ENCODE measurements at regions not wholly inside any gene's neighbourhood (a gene's known extent, or its start where the extent isn't known, plus 50 kb on each side); places are given as distances from the start of the nearest gene placed in this dataset.

DNA sequence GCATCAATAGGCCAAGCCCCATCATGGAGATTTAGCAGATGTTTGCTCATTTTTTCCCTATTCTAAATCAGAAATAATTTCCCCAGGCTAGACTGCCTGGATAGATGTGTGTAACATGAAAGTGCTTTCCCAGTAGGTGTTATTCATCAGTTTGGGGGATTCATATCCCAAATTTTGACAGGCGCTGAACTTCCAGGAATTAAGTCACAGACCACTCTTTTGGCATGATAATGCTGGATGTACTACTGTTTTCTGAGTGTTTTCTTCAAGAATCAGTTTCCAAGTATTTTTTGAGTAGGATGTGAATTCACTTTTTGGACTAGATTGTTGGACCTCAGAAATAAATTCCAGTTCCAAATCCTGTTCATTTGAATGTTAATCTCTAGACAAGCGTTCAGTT lies 637.4 kb downstream of the REEP3 start:
- Histone ChIP-seq H2AFZ (no peak overlapping the region), H3K9me2 (replicated peaks; ENCODE audit: insufficient read depth) (no peaks in the 10 kb centered on the region), H3K27me3 (no peaks in the 10 kb centered on the region), H3K9me3 (ENCODE audit: low read depth) (no peaks in the 10 kb centered on the region), H3K4me3 (no peak overlapping the region), H3K4me1 (ENCODE audit: insufficient read depth) (no peaks in the 10 kb centered on the region), H3K27ac (no peak overlapping the region), H3K79me2 (no peaks in the 10 kb centered on the region), H3K36me3 (replicated peaks; ENCODE audit: insufficient read depth, low read depth) (no peaks in the 10 kb centered on the region), H4K20me1 (ENCODE audit: insufficient read depth, poor library complexity, severe bottlenecking) (no peaks in the 10 kb centered on the region), H3K4me2 (no peak overlapping the region)
- DNase-seq (ENCODE audit: low spot score) = no peak
- TF ChIP-seq EZH2 (IDR thresholded peaks at IDR 0.05; ENCODE audit: borderline replicate concordance) (no peak), EZH2phosphoT487 (IDR thresholded peaks at IDR 0.05; ENCODE audit: low read depth, severe bottlenecking, unreplicated experiment) (no peak)
- TF ChIP-seq, protein P1, sequence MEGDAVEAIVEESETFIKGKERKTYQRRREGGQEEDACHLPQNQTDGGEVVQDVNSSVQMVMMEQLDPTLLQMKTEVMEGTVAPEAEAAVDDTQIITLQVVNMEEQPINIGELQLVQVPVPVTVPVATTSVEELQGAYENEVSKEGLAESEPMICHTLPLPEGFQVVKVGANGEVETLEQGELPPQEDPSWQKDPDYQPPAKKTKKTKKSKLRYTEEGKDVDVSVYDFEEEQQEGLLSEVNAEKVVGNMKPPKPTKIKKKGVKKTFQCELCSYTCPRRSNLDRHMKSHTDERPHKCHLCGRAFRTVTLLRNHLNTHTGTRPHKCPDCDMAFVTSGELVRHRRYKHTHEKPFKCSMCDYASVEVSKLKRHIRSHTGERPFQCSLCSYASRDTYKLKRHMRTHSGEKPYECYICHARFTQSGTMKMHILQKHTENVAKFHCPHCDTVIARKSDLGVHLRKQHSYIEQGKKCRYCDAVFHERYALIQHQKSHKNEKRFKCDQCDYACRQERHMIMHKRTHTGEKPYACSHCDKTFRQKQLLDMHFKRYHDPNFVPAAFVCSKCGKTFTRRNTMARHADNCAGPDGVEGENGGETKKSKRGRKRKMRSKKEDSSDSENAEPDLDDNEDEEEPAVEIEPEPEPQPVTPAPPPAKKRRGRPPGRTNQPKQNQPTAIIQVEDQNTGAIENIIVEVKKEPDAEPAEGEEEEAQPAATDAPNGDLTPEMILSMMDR (IDR thresholded peaks at IDR 0.05; ENCODE audit: poor library complexity) = no peak
- 92% methylated on average over 2 of the region's 2 CpGs for WGBS (ENCODE audit: low lambda C conversion rate, missing lambda C conversion rate)

DNA sequence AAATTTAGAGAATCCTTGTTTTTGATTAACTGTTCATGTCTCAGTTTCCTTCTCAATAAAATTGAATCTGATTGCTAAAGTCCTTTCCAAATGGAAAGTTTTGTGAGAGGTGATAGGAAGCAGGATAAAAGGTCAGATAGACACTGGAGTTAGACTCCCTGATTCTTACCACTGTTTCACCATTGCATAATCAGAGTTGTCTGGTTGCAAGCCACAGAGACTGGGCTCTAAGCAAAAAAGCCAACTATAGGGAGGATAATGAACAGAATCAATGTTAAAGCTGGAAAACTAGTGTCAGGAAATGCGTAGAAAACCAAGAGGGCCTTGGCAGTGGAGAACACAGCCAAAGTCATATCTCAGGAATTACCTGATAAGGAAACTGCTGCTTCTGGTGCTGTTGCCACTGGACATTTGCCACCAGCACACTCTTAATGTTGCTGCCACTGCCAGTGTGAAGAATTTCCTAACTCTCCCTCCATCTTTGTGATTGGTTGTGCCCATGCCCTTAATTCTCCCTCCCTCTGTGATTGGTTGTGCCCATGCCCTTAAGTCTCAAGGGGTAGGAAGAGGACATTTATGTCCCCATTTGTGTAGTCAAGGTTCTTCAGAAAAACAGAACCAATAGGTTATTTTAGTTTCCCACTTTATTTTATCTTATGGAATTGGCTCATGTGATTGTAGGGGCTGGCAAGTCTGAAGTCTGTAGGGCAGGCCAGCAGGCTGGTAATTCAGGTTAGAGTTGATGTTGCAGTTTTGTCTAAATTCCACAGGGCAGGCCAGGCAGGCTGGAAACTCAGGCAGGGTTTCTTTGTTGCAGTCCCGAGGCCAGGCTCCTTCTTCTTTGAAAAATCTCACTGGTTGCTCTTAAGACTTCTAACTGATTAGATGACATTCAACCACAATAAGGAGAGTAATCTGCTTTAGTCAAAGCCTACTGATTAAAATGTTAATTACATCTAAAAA lies 639.0 kb downstream of the REEP3 start:
- no peak overlapping the region for H3K4me3 ChIP-seq
- H3K4me1 ChIP-seq (ENCODE audit: insufficient read depth) = no peaks in the 10 kb centered on the region
- no peak overlapping the region for H3K4me2 ChIP-seq
- no peaks in the 10 kb centered on the region for H3K9me3 ChIP-seq (ENCODE audit: low read depth)
- H3K36me3 ChIP-seq (replicated peaks; ENCODE audit: insufficient read depth, low read depth) = no peaks in the 10 kb centered on the region
- TF ChIP-seq, protein P1 (IDR thresholded peaks at IDR 0.05; ENCODE audit: poor library complexity) = no peak
- no peak for TF ChIP-seq EZH2phosphoT487 (IDR thresholded peaks at IDR 0.05; ENCODE audit: low read depth, severe bottlenecking, unreplicated experiment)
- no peak for TF ChIP-seq EZH2 (IDR thresholded peaks at IDR 0.05; ENCODE audit: borderline replicate concordance)
- WGBS (ENCODE audit: low lambda C conversion rate, missing lambda C conversion rate) = 52% methylated on average over 2 of the region's 2 CpGs
- no peaks in the 10 kb centered on the region for H4K20me1 ChIP-seq (ENCODE audit: insufficient read depth, poor library complexity, severe bottlenecking)
- H3K27me3 ChIP-seq = no peaks in the 10 kb centered on the region
- H2AFZ ChIP-seq = no peak overlapping the region
- no peaks in the 10 kb centered on the region for H3K9me2 ChIP-seq (replicated peaks; ENCODE audit: insufficient read depth)
- no peak for DNase-seq (ENCODE audit: low spot score)
- H3K27ac ChIP-seq = no peak overlapping the region
- H3K79me2 ChIP-seq = no peaks in the 10 kb centered on the region

DNA sequence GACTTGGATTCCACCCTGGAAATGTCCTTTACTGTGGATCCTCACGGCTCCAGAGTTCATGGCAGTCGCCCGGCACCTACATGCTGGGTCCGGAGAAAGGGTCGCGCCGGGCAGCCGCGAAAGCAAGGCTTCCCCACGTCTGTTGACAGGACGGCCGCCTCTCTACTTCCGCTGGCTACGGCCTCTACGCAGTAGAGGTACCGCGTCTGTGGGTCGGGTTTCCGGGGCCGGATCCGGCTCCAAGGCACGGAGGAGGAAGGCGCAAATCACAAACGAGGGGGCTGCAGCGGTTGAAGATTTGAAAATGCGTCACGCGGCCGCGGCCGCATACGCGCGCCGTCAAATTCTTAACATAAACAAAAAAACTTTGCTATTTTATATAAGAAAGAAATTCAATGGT lies 649.6 kb downstream of the REEP3 start:
- Histone ChIP-seq H3K27ac (no peak overlapping the region), H2AFZ (no peak overlapping the region), H3K9me3 (ENCODE audit: low read depth) (no peaks in the 10 kb centered on the region), H3K4me3 (no peak overlapping the region), H3K79me2 (no peaks in the 10 kb centered on the region), H3K36me3 (replicated peaks; ENCODE audit: insufficient read depth, low read depth) (no peaks in the 10 kb centered on the region), H4K20me1 (ENCODE audit: insufficient read depth, poor library complexity, severe bottlenecking) (no peaks in the 10 kb centered on the region), H3K4me1 (ENCODE audit: insufficient read depth) (no peaks in the 10 kb centered on the region), H3K27me3 (no peaks in the 10 kb centered on the region), H3K4me2 (no peak overlapping the region), H3K9me2 (replicated peaks; ENCODE audit: insufficient read depth) (no peaks in the 10 kb centered on the region)
- DNase-seq (ENCODE audit: low spot score) = no peak
- WGBS (ENCODE audit: low lambda C conversion rate, missing lambda C conversion rate) = 97% methylated on average over 35 of the region's 35 CpGs
- no peak for TF ChIP-seq EZH2 (IDR thresholded peaks at IDR 0.05; ENCODE audit: borderline replicate concordance)
- TF ChIP-seq, protein P1 (IDR thresholded peaks at IDR 0.05; ENCODE audit: poor library complexity) = no peak
- TF ChIP-seq EZH2phosphoT487 (IDR thresholded peaks at IDR 0.05; ENCODE audit: low read depth, severe bottlenecking, unreplicated experiment) = no peak

Measured in hepatocyte (in vitro differentiated cells).